Colonic mucosa (tissue), 4 donors: ENCODE measurements at regions not wholly inside any gene's neighbourhood (a gene's known extent, or its start where the extent isn't known, plus 50 kb on each side); places are given as distances from the start of the nearest gene placed in this dataset.

ENCODE experiments used
- DNase-seq: peaks from one replicate; pipeline ENCODE4 v3.0.0-alpha.2; 2020
- H3K27ac ChIP-seq: fragments of 200-600 bp; one replicate; pipeline ENCODE4 v1.8.0; 2021
- H3K27me3 ChIP-seq: fragments of 200-600 bp; one replicate; pipeline ENCODE4 v1.8.0; 2021
- H3K36me3 ChIP-seq: fragments of 200-600 bp; one replicate; pipeline ENCODE4 v1.8.0; 2021
- H3K4me1 ChIP-seq: fragments of 200-600 bp; one replicate; pipeline ENCODE4 v1.8.0; 2021; ENCODE audit warnings: mild to moderate bottlenecking
- H3K4me3 ChIP-seq: fragments of 200-600 bp; one replicate; pipeline ENCODE4 v1.8.0; 2021
- H3K9ac ChIP-seq, 2 donors: one replicate each; pipeline ENCODE4 v1.7.0; 2013; ENCODE audit warnings: control low read depth in 2 of 2, low read depth in 2 of 2, low read length in 2 of 2
- H3K9me3 ChIP-seq: fragments of 200-600 bp; one replicate; pipeline ENCODE4 v1.8.0; 2021
- intact Hi-C: fragments of 100-400 bp; cut with DNase I; formaldehyde crosslinking; loops from one replicate; pipeline ENCODE4 v1.14.1; 2022
- TF ChIP-seq, protein P1 (sequence below): fragments of 200-600 bp; IDR thresholded peaks from one replicate; pipeline ENCODE4 v1.8.0; 2022; ENCODE audit warnings: antibody characterized with exemption, mild to moderate bottlenecking
- donor health status: healthy.
- donor health status: DM: no; HTN: no; CAD: no.
- donor health status: DM: no; HTN: no; CAD: no.

DNA sequence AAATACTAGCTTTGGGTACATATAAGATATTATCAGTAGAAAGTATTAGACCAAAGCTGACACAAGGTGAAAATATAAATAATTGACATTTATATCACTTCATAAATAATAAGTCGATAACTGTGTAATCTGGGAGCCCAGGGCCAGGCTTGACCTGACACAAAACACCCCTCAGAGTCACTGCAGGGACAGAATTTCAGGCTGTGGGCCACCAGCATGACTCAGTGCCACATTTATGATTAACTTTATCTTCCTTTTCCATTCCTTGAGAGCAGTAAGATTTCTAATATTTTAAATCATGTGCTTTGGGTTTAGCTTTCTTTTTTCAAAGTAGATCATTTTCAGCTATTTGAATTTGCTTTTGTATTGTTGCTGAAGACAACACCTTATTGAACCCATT is 102.9 kb upstream of the NFE2L3 start:
- intact Hi-C loops = no loop called here
- TF ChIP-seq, protein P1, sequence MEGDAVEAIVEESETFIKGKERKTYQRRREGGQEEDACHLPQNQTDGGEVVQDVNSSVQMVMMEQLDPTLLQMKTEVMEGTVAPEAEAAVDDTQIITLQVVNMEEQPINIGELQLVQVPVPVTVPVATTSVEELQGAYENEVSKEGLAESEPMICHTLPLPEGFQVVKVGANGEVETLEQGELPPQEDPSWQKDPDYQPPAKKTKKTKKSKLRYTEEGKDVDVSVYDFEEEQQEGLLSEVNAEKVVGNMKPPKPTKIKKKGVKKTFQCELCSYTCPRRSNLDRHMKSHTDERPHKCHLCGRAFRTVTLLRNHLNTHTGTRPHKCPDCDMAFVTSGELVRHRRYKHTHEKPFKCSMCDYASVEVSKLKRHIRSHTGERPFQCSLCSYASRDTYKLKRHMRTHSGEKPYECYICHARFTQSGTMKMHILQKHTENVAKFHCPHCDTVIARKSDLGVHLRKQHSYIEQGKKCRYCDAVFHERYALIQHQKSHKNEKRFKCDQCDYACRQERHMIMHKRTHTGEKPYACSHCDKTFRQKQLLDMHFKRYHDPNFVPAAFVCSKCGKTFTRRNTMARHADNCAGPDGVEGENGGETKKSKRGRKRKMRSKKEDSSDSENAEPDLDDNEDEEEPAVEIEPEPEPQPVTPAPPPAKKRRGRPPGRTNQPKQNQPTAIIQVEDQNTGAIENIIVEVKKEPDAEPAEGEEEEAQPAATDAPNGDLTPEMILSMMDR = no peak
- H3K27ac ChIP-seq = no peak overlapping the region
- DNase-seq = no peak
- no peaks in the 10 kb centered on the region for H3K4me1 ChIP-seq
- H3K27me3 ChIP-seq = no peaks in the 10 kb centered on the region
- H3K36me3 ChIP-seq = no peaks in the 10 kb centered on the region
- H3K9me3 ChIP-seq = no peaks in the 10 kb centered on the region
- no peak overlapping the region for H3K4me3 ChIP-seq
- H3K9ac ChIP-seq = no peak overlapping the region

DNA sequence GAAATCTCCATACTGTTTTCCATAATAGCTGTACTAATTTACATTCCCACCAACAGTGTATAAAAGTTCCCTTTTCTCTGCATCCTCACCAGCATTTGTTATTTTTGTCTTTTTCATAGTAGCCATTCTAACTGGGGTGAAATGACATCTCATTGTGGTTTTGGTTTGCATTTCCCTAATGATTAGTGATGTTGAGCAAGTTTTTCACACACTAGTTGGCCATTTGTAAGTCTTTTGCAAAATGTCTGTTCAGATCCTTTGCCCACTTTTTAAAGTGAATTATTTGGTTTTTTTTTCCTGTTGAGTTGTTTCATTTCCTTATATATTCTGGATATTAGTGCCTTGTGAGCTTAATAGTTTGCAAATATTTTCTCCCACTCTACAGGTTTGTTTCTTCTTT is 101.0 kb upstream of the NFE2L3 start:
- TF ChIP-seq, protein P1 = no peak
- Histone ChIP-seq H3K9me3 (no peaks in the 10 kb centered on the region), H3K36me3 (no peaks in the 10 kb centered on the region), H3K4me1 (no peaks in the 10 kb centered on the region), H3K27me3 (no peaks in the 10 kb centered on the region), H3K9ac (no peak overlapping the region), H3K4me3 (no peak overlapping the region), H3K27ac (no peak overlapping the region)
- intact Hi-C loops = no loop called here
- DNase-seq = no peak

DNA sequence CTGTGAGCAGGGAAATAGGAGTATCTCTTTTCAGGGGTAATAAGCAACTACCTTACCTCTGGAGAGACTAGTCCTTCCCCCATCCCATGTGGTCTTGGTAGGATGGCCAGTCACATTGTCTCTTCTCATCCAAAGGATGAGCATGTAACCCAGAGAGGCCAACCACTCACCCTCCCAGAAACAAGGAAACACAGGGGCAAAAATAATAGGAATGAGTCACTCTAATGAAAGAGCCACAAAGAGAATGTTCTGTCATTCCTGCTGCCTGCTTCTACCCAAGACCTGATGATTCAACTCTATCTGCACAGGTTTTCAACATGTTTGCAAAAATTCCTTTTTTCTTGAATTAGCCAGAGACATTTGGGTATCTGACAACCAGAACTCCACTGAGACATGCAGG is 99.3 kb upstream of the NFE2L3 start:
- Histone ChIP-seq H3K27ac (no peak overlapping the region), H3K27me3 (no peaks in the 10 kb centered on the region), H3K36me3 (no peaks in the 10 kb centered on the region), H3K4me3 (no peak overlapping the region), H3K4me1 (no peaks in the 10 kb centered on the region), H3K9me3 (no peaks in the 10 kb centered on the region), H3K9ac (no peak overlapping the region)
- TF ChIP-seq, protein P1 = no peak
- no peak for DNase-seq
- intact Hi-C loops = no loop called here

DNA sequence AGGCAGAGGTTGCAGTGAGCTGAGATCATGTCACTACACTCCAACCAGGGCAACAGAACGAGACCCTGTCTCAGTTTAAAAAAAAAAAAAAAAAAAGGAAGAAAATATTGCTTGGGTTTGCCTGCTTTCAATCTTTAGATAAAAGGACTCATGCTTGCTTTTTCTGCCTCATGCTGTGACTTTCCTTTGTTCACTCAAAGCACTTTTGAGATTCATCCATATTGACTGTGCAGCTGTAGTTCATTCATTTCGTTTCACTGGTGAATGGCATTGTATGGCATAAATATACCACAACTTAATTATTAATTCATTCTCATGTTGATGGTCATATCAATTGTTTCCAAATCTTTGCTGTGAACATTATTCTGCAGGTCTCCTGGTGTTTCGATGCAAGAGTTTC is 97.6 kb upstream of the NFE2L3 start:
- Histone ChIP-seq H3K36me3 (no peaks in the 10 kb centered on the region), H3K27ac (no peak overlapping the region), H3K4me1 (no peaks in the 10 kb centered on the region), H3K9ac (no peak overlapping the region), H3K4me3 (no peak overlapping the region), H3K27me3 (no peaks in the 10 kb centered on the region), H3K9me3 (no peaks in the 10 kb centered on the region)
- intact Hi-C loops = no loop called here
- no peak for DNase-seq
- TF ChIP-seq, protein P1 = no peak

DNA sequence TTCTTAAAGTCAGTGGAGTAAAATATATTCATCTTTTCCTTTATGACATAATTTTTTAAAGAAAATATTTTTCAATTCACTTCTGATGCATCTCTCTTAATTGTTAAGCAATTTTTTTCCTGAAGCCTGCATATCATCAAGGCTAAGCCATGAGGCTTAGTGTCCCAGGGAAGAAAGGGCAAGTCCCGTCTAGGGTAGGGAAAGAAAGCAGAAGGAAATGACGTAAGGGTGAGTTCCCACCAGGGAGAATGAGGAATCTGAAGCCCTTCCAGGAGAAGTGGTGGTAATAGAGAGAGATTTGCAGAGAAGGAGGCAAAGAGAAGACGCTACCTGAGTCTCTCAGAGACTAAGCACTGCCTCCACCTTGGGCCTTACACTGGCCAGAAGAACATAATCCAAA is 96.8 kb upstream of the NFE2L3 start:
- H3K4me3 ChIP-seq = no peak overlapping the region
- no peaks in the 10 kb centered on the region for H3K4me1 ChIP-seq
- H3K36me3 ChIP-seq = no peaks in the 10 kb centered on the region
- intact Hi-C loops = no loop called here
- no peak overlapping the region for H3K9ac ChIP-seq
- TF ChIP-seq, protein P1 = no peak
- no peak for DNase-seq
- H3K9me3 ChIP-seq = no peaks in the 10 kb centered on the region
- no peaks in the 10 kb centered on the region for H3K27me3 ChIP-seq
- H3K27ac ChIP-seq = no peak overlapping the region
